C1 segment of cervical spinal cord (tissue), 14 donors: ENCODE measurements at regions not wholly inside any gene's neighbourhood (a gene's known extent, or its start where the extent isn't known, plus 50 kb on each side); places are given as distances from the start of the nearest gene placed in this dataset.

Experiments used
- DNase-seq, 14 donors: peaks; one replicate each; lab custom pipeline; 2025; lab: John Stamatoyannopoulos, UW

DNA sequence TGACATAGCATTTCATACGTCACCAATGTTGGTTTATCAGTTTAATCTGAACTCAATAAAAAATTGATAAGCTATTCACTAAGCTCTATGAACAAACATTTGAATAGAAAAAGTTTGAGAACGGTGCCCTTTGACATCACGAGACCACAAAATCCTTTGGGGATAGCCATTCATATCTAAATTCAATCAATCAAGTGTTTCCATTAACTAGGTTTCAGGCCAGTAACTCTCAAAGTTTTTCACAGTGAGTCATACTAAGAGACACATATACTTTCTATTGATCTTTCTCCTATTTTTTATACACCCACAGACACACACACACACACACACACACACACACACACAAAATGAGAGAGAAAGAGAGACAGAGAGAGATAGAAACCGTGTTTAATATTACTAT is 235.4 kb upstream of the SNX7 start:
- no peak for DNase-seq

GRCh38 chr1:98422816-98423215 is 238.7 kb upstream of the SNX7 start:
- DNase-seq, result no peak

GRCh38 chr1:98421085-98421435 is 240.5 kb upstream of the SNX7 start:
- no peak for DNase-seq

- no peak for DNase-seq
These were observed 241.0 kb upstream of the SNX7 start for GRCh38 chr1:98420376-98421084.

DNA sequence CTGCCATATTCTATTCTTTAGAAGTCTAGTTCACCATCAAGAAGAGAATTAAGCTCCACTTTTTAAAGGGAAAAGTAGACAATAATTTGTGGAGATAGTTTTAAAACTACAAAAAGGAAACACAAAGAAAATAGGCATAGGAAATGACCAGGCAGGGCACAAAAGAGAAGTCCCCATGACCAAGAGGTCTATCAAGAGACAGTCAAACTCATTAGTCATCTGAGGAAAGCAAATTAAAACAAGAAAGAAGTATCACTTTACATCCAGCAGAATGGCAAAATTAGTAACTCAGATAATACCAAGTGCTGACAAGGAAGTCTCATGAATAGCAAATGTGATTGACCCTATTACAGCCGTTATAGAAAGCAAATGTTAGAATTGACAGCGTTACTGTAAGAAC is 243.7 kb upstream of the SNX7 start:
- DNase-seq, result no peak

DNA sequence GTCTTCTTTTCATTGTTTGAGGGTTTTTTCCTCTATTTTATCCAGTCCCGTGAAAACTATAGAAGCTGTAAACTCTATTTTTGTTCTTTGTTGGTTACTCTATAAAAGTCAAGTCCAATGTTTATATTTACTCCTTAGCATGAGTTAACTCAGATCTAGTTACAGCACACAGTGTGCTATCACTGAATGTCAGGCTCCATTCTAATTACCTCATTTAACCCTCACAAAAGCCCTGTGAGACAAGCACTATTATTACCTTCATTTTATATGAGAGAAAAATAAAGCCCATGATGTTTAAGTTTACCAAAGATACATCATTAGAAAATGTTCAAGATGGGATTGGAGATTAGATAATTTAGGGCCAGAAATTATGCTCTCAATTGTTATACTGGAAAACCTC is 251.4 kb upstream of the SNX7 start:
- no peak for DNase-seq

DNA sequence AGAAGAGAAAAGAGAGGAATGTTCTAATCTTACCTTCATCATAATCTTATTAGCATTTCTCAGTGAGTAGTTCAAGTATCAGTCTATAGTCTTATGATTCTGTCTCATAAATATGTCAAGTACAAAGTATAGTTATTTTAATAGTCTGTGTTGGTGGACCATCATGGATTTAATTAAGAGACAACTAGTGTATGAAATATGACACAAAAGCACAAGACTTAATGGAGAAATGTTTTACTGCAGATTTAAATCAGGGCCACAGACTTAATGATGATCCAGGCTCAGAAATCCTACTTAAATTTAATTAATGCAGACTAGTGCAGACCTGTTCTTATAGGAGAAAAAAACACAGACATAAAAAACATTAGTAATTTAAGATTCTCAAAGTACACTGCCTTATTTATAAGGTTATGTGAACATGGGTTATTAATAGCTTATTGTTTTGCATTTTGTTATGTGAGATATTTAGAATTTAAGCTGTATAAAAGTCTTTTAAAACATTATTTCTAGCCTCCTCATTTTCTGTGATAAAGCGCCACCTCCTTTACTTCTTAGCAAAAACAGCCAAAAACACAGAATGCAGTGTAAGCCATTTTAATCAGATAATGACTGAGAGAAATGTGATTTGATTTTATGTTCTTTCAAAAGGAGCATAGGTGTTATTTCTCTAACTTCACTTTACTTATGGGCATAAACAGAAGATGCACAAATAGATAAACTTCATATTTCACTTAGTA is 255.0 kb upstream of the SNX7 start:
- DNase-seq, result no peak

GRCh38 chr1:98405581-98406074 is 255.9 kb upstream of the SNX7 start:
- DNase-seq, result no peak

GRCh38 chr1:98404866-98405265 is 256.7 kb upstream of the SNX7 start:
- no peak for DNase-seq

GRCh38 chr1:98403963-98404480 is 257.5 kb upstream of the SNX7 start:
- no peak for DNase-seq

DNA sequence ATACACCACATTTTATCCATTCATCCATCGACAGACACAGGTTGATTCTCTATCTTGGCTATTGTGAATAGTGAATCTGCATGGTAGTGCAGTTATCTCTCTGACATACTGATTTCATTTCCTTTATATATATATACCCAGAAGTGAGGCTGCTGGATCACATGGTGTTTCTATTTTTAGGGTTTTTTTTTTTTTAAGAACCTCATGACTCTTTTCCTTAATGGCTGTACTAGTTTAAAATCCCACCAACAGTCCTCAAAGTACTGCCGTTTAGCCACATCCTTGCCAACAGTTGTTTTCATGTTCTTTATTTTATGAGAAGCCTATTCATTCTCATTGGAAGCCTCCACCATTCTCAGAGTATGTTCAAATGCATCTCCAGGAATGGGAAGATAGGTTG is 258.7 kb upstream of the SNX7 start:
- DNase-seq, result no peak

GRCh38 chr1:98400446-98400845 is 261.1 kb upstream of the SNX7 start:
- DNase-seq, result no peak

DNA sequence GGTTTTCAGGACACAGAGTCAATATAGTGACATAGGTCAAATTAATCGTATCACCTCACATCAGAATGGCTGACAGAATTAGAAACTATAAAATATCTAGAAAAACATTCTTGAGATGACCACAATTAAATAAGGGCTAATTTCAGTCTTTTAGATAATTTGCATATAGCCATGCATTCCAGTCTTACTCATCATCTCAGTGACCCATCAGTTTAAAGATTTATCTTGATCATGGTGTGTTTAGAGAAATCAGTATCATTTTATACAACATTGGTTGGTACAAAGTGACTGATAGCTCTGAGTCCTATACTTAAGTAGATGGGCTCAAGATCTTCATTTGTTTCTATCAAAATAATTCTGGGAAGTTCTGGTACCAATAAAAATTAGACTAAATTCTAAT is 262.3 kb upstream of the SNX7 start:
- no peak for DNase-seq

DNA sequence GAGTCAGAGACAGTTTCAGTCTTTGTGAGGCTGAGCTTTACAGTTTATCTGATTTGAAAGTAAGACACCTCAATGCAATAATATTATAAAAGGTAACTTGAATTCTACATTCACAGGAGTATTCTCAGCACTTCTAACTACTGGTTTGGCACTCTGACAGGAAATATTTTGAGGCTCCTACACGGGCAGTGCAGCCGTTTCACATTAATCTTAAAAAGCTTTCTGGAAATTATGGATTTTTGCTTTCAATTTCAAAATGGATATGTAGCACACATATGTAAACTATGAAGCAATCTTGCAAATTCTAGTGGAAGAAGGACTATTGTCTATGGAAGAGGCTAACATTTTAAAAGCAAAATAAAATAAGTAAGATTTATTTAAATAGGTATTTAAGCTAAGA is 262.9 kb upstream of the SNX7 start:
- DNase-seq, result no peak

DNA sequence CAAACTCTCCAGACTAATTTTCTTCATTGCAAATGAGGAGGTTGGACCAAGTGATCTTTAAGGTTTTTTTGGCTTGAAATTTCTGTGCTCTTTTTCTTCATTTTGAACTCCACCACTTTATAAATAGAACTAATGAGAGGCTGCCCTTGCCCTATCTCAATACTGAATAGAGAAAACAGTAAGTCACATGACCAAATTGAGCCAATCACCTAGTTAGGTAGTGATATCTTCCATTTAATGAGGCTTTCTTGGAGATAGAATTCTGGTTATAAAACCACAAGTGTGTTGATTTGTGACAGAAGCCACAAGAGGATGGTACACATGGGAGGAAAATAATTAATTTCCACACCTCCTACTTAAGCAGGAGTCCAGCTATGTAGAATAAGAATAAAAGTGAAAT is 263.4 kb upstream of the SNX7 start:
- no peak for DNase-seq

DNA sequence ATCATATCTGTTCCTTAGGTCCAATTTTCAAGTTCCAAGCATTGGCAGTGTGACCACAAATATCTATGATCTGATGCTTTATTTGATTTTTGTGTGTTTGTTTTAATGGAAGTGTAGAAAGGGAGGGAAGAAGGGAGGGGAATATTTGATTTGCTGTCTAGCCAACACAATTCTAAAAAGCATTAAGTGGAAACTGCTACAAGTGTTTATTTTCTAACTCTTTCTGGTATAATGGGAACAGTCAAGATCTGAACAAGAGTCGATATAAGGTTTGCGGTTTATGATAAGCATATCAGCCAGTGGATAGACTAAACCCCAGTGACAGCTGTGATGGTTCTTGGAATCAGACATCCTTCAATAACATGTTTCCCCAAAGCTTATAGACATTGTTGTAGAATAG is 267.8 kb upstream of the SNX7 start:
- DNase-seq, result no peak

- no peak for DNase-seq
These were observed 270.3 kb upstream of the SNX7 start for GRCh38 chr1:98391175-98391574.

- no peak for DNase-seq
These were observed 271.7 kb upstream of the SNX7 start for GRCh38 chr1:98389809-98390208.

- DNase-seq, result no peak
These were observed 273.1 kb upstream of the SNX7 start for GRCh38 chr1:98388441-98388840.

DNA sequence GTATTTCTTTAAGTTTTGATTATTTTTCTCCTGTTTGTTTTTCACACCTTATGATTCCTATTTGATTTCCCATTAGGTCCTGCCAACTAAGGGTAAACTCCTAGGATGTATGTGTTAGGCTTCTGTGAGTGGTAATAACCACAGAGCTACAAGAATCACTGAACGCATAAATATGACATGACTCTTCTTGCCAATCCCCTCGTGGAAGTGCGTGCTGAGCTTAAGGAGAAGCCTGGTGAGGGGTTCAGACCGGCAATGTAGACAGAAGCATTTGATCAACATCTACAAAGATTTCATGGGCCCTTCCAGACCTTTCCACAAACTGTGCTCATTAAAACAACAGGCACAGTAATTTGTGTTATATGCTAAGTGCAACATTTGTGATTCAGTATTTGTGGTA is 273.8 kb upstream of the SNX7 start:
- DNase-seq, result no peak

DNA sequence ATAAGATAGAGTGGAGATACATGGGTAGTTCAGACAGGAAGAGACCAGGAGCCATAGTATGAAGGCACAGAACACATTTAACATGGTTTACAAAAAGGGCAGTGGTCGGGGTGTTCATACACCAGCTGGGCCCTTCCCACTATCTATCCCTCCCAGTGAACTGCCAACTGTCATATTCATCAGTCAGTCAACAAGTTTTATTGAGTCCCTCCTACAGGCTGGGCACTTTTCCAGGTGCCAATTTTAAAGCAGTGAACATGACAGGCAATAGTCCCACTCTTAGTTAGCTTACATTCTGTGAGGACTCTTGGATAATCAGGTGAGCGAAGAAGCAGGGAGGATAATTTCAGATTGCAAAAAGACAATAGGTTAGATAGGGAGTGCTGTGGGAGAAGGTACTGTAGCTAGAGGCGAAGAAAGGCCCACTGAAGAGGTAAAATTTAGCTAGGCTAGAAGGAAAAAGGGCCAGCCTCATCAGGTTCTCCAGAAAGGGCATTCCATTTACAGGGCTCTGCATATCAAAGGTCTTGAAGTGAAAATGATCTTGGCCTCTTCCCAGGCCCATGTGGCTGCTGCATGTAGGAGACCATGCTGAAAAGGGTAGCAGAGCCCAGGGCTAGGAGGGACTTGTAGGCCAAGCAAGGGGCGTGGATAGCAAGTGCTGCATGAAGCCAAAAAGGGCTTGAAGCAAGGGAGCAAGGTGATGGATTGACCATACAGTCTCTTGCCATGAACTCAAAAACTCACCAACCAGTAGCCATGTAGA is 274.7 kb upstream of the SNX7 start:
- no peak for DNase-seq

- no peak for DNase-seq
These were observed 275.9 kb upstream of the SNX7 start for GRCh38 chr1:98385652-98386051.
